ENCODE measurements at regions not wholly inside any gene's neighbourhood (a gene's known extent, or its start where the extent isn't known, plus 50 kb on each side); places are given as distances from the start of the nearest gene placed in this dataset.

DNA sequence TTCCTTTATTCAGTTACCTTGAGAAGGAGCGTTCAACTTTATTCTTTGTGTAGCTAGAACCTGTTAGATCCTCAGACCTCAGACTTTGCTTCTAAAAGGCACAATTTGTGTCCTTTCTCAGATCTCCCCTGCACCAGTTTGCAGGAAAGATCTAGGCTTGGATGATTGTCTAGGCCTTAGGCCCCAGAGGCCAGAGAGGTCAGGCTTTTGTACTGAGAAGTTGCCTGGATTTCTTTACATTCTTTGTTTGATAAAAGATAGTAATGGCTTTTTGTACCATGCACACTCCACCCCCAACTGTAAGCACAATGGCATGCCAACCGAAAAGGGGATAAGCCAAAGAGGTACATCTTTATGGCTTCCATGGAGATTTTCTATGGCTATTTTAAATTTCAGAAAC is 719.6 kb upstream of the NR2F2 start:
- Histone ChIP-seq H3K9ac (ENCODE audit: low read length) (no peak overlapping the region), H3K4me2 (ENCODE audit: low read depth, low read length) (no peak overlapping the region), H3K36me3 (replicated peaks; ENCODE audit: insufficient read depth, low read length) (no peaks in the 10 kb centered on the region), H3K79me2 (ENCODE audit: low read length) (no peaks in the 10 kb centered on the region), H3F3A (ENCODE audit: insufficient read depth, low read length) (no peaks in the 10 kb centered on the region), H3K9me3 (replicated peaks; ENCODE audit: insufficient read depth, low read length) (no peaks in the 10 kb centered on the region), H2AFZ (ENCODE audit: low read length) (no peak overlapping the region), H4K20me1 (ENCODE audit: insufficient read depth, low read length) (no peaks in the 10 kb centered on the region), H3K4me1 (ENCODE audit: low read length) (no peaks in the 10 kb centered on the region), H3K9me2 (replicated peaks; ENCODE audit: insufficient read depth, low read length) (no peaks in the 10 kb centered on the region), H3K4me3 (ENCODE audit: low read length) (no peak overlapping the region), H3K27me3 (replicated peaks; ENCODE audit: insufficient read depth, low read length) (no peaks in the 10 kb centered on the region), H3K27ac (ENCODE audit: low read length) (no peak overlapping the region)
- no peak for DNase-seq
- TF ChIP-seq EZH2phosphoT487 (IDR thresholded peaks at IDR 0.05; ENCODE audit: low read length) (no peak), EZH2 (optimal IDR thresholded peaks at IDR 0.05; ENCODE audit: low read depth, low read length) (no peak)
- TF ChIP-seq, protein P1, sequence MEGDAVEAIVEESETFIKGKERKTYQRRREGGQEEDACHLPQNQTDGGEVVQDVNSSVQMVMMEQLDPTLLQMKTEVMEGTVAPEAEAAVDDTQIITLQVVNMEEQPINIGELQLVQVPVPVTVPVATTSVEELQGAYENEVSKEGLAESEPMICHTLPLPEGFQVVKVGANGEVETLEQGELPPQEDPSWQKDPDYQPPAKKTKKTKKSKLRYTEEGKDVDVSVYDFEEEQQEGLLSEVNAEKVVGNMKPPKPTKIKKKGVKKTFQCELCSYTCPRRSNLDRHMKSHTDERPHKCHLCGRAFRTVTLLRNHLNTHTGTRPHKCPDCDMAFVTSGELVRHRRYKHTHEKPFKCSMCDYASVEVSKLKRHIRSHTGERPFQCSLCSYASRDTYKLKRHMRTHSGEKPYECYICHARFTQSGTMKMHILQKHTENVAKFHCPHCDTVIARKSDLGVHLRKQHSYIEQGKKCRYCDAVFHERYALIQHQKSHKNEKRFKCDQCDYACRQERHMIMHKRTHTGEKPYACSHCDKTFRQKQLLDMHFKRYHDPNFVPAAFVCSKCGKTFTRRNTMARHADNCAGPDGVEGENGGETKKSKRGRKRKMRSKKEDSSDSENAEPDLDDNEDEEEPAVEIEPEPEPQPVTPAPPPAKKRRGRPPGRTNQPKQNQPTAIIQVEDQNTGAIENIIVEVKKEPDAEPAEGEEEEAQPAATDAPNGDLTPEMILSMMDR (IDR thresholded peaks at IDR 0.05; ENCODE audit: low read length), result no peak

DNA sequence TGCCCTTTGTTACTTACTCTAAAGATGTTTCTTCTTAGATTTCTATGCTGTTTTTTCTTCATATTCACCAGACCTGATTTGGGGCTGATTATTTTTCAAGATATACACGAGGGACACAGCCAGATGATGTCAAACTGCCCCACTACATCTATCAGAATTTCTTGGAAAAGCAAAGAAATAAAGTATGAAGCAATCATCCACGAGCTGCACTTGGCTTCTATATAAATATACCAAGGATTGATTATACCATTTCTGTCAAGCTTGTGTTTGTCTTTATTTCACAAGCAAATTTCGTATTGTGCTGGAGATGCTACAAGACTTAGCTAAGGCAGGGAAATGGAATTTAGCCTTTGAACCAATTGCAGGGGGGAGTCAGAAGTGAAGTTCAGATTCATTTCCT is 715.1 kb upstream of the NR2F2 start:
- no peaks in the 10 kb centered on the region for H3K79me2 ChIP-seq (ENCODE audit: low read length)
- H4K20me1 ChIP-seq (ENCODE audit: insufficient read depth, low read length), result no peaks in the 10 kb centered on the region
- H3K27me3 ChIP-seq (replicated peaks; ENCODE audit: insufficient read depth, low read length), result no peaks in the 10 kb centered on the region
- TF ChIP-seq EZH2phosphoT487 (IDR thresholded peaks at IDR 0.05; ENCODE audit: low read length), result no peak
- TF ChIP-seq, protein P1 (IDR thresholded peaks at IDR 0.05; ENCODE audit: low read length), result no peak
- TF ChIP-seq EZH2 (optimal IDR thresholded peaks at IDR 0.05; ENCODE audit: low read depth, low read length), result no peak
- no peaks in the 10 kb centered on the region for H3K9me3 ChIP-seq (replicated peaks; ENCODE audit: insufficient read depth, low read length)
- H3K9ac ChIP-seq (ENCODE audit: low read length), result no peak overlapping the region
- H3K9me2 ChIP-seq (replicated peaks; ENCODE audit: insufficient read depth, low read length), result no peaks in the 10 kb centered on the region
- H3F3A ChIP-seq (ENCODE audit: insufficient read depth, low read length), result no peaks in the 10 kb centered on the region
- H3K27ac ChIP-seq (ENCODE audit: low read length), result no peak overlapping the region
- 0 out of 2 replicates have a peak, but pooled peaks cover 1% of the 10 kb centered on the region for H3K4me1 ChIP-seq (ENCODE audit: low read length)
- H3K36me3 ChIP-seq (replicated peaks; ENCODE audit: insufficient read depth, low read length), result no peaks in the 10 kb centered on the region
- no peak overlapping the region for H3K4me2 ChIP-seq (ENCODE audit: low read depth, low read length)
- H2AFZ ChIP-seq (ENCODE audit: low read length), result no peak overlapping the region
- no peak for DNase-seq
- no peak overlapping the region for H3K4me3 ChIP-seq (ENCODE audit: low read length)

DNA sequence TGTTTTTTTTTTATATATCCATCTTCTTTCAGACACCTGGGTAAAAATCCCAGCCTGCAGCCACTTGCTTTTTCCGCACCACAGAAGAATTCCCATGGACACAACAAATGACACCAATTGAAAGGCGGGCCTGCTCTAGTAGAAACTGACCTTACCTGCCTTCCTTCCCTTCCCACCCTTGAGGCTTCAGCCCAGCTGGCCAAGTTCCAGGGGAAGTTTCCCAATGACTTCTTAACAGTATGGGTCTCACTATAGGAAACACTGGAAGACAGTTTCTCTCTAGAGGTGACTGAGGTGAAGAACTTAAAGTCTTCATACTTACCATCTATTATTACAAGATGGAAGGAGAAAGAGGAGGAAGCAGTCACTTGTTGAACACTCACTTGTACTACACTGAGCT is 714.2 kb upstream of the NR2F2 start:
- no peaks in the 10 kb centered on the region for H3K79me2 ChIP-seq (ENCODE audit: low read length)
- no peak overlapping the region for H2AFZ ChIP-seq (ENCODE audit: low read length)
- H3K9ac ChIP-seq (ENCODE audit: low read length), result no peak overlapping the region
- no peaks in the 10 kb centered on the region for H3K27me3 ChIP-seq (replicated peaks; ENCODE audit: insufficient read depth, low read length)
- DNase-seq, result no peak
- H3K9me3 ChIP-seq (replicated peaks; ENCODE audit: insufficient read depth, low read length), result no peaks in the 10 kb centered on the region
- TF ChIP-seq EZH2phosphoT487 (IDR thresholded peaks at IDR 0.05; ENCODE audit: low read length), result no peak
- TF ChIP-seq EZH2 (optimal IDR thresholded peaks at IDR 0.05; ENCODE audit: low read depth, low read length), result no peak
- TF ChIP-seq, protein P1 (IDR thresholded peaks at IDR 0.05; ENCODE audit: low read length), result no peak
- no peaks in the 10 kb centered on the region for H3F3A ChIP-seq (ENCODE audit: insufficient read depth, low read length)
- H3K36me3 ChIP-seq (replicated peaks; ENCODE audit: insufficient read depth, low read length), result no peaks in the 10 kb centered on the region
- H3K27ac ChIP-seq (ENCODE audit: low read length), result no peak overlapping the region
- no peaks in the 10 kb centered on the region for H4K20me1 ChIP-seq (ENCODE audit: insufficient read depth, low read length)
- no peaks in the 10 kb centered on the region for H3K9me2 ChIP-seq (replicated peaks; ENCODE audit: insufficient read depth, low read length)
- peaks cover 10% of the 10 kb centered on the region for H3K4me1 ChIP-seq (ENCODE audit: low read length)
- H3K4me2 ChIP-seq (ENCODE audit: low read depth, low read length), result no peak overlapping the region
- no peak overlapping the region for H3K4me3 ChIP-seq (ENCODE audit: low read length)

Data from MM.1S (cell line).